DOHH2 (cell line): ENCODE measurements at regions not wholly inside any gene's neighbourhood (a gene's known extent, or its start where the extent isn't known, plus 50 kb on each side); places are given as distances from the start of the nearest gene placed in this dataset.

ENCODE experiments used
- H3F3A ChIP-seq: fragments of 200-600 bp; sonication (generic), shearing (Covaris generic); 2 replicates; pipeline ENCODE4 v1.6.0; 2016; ENCODE audit warnings: antibody characterized with exemption, mild to moderate bottlenecking; ENCODE audit not compliant: control insufficient read depth, insufficient read depth
- H3K27ac ChIP-seq: fragments of 200-600 bp; sonication (generic); 2 replicates; pipeline ENCODE4 v1.5.1; 2014; ENCODE audit warnings: low read depth, mild to moderate bottlenecking, low read length, moderate library complexity
- H3K27me3 ChIP-seq: fragments of 200-600 bp; sonication (generic); 2 replicates; pipeline ENCODE4 v1.6.1; 2014; ENCODE audit warnings: mild to moderate bottlenecking, low read length, mixed read lengths; ENCODE audit not compliant: control insufficient read depth
- H3K36me3 ChIP-seq: fragments of 200-600 bp; sonication (generic); 2 replicates; pipeline ENCODE4 v1.6.1; 2014; ENCODE audit warnings: mild to moderate bottlenecking, low read length, moderate library complexity, mixed read lengths; ENCODE audit not compliant: control insufficient read depth
- H3K4me1 ChIP-seq: fragments of 200-600 bp; sonication (generic); 2 replicates; pipeline ENCODE4 v1.6.1; 2014; ENCODE audit warnings: mild to moderate bottlenecking, low read length, mixed read lengths; ENCODE audit not compliant: control insufficient read depth
- H3K4me2 ChIP-seq: fragments of 200-600 bp; sonication (generic); 2 replicates; pipeline ENCODE4 v1.6.0; 2014; ENCODE audit warnings: mild to moderate bottlenecking, low read length, moderate library complexity
- H3K4me3 ChIP-seq: fragments of 200-600 bp; sonication (generic); 2 replicates; pipeline ENCODE4 v1.5.1; 2014; ENCODE audit warnings: mild to moderate bottlenecking, low read length, mixed read lengths
- H3K79me2 ChIP-seq: fragments of 200-600 bp; sonication (generic); 2 replicates; pipeline ENCODE4 v1.6.1; 2014; ENCODE audit warnings: mild to moderate bottlenecking, low read length, mixed read lengths; ENCODE audit not compliant: control insufficient read depth
- H3K9me2 ChIP-seq: fragments of 200-600 bp; sonication (generic); replicated peaks from 2 replicates; pipeline ENCODE4 v1.6.1; 2014; ENCODE audit warnings: mild to moderate bottlenecking, low read length, mixed read lengths; ENCODE audit not compliant: control insufficient read depth
- H3K9me3 ChIP-seq: fragments of 200-600 bp; sonication (generic); 2 replicates; pipeline ENCODE4 v1.6.1; 2014; ENCODE audit warnings: antibody characterized with exemption, low read length, mixed read lengths; ENCODE audit not compliant: control insufficient read depth, insufficient read depth
- H4K20me1 ChIP-seq: fragments of 200-600 bp; sonication (generic); 2 replicates; pipeline ENCODE4 v1.6.0; 2014; ENCODE audit warnings: low read depth, mild to moderate bottlenecking, antibody characterized with exemption, low read length, moderate library complexity; ENCODE audit not compliant: control insufficient read depth, insufficient read depth
- CTCF ChIP-seq: fragments of 200-600 bp; sonication (generic); IDR thresholded peaks from one replicate; pipeline ENCODE4 v1.5.1; 2014; ENCODE audit warnings: antibody characterized with exemption, mild to moderate bottlenecking, low read depth, low read length; ENCODE audit not compliant: poor library complexity, severe bottlenecking
- EZH2phosphoT487 ChIP-seq: fragments of 200-600 bp; sonication (generic); IDR thresholded peaks from 2 replicates; pipeline ENCODE4 v1.6.1; 2017; ENCODE audit warnings: borderline replicate concordance, mild to moderate bottlenecking, antibody characterized with exemption, low read length, moderate library complexity, mixed read lengths

GRCh38 chr14:38310420-38310995 lies 54.6 kb upstream of the CLEC14A start:
- Histone ChIP-seq H4K20me1 (no peaks in the 10 kb centered on the region; the same call in 1 of the 2 replicates), H3K9me2 (no peaks in the 10 kb centered on the region), H3K4me2 (no peak overlapping the region), H3K36me3 (no peaks in the 10 kb centered on the region), H3K27me3 (no peaks in the 10 kb centered on the region), H3K9me3 (no peaks in the 10 kb centered on the region), H3K4me1 (no peaks in the 10 kb centered on the region), H3K27ac (no peak overlapping the region), H3K79me2 (no peaks in the 10 kb centered on the region), H3F3A (no peaks in the 10 kb centered on the region), H3K4me3 (no peak overlapping the region)
- TF ChIP-seq CTCF (no peak), EZH2phosphoT487 (no peak)

GRCh38 chr14:38309522-38310277 lies 53.8 kb upstream of the CLEC14A start:
- H3K27ac ChIP-seq = no peak overlapping the region
- H3K79me2 ChIP-seq = no peaks in the 10 kb centered on the region
- no peaks in the 10 kb centered on the region for H3K4me1 ChIP-seq
- H4K20me1 ChIP-seq = no peaks in the 10 kb centered on the region; the same call in 1 of the 2 replicates
- TF ChIP-seq CTCF (no peak), EZH2phosphoT487 (no peak)
- no peaks in the 10 kb centered on the region for H3K9me3 ChIP-seq
- no peak overlapping the region for H3K4me2 ChIP-seq
- no peak overlapping the region for H3K4me3 ChIP-seq
- no peaks in the 10 kb centered on the region for H3K9me2 ChIP-seq
- H3K27me3 ChIP-seq = no peaks in the 10 kb centered on the region
- H3K36me3 ChIP-seq = no peaks in the 10 kb centered on the region
- H3F3A ChIP-seq = no peaks in the 10 kb centered on the region
